Sigmoid colon (tissue), 6 donors: ENCODE measurements at regions not wholly inside any gene's neighbourhood (a gene's known extent, or its start where the extent isn't known, plus 50 kb on each side); places are given as distances from the start of the nearest gene placed in this dataset.

Experiments
- DNase-seq: peaks from one replicate; pipeline ENCODE4 v3.0.0-alpha.2; 2019
- H3K27ac ChIP-seq, 4 donors: fragments of 200-600 bp; sonication (generic); one replicate each; pipeline ENCODE4 v1.5.1; 2016 to 2019; ENCODE audit warnings: mild to moderate bottlenecking in 1 of 4
- H3K27me3 ChIP-seq, 3 donors: fragments of 200-600 bp; sonication (generic); one replicate each; pipeline ENCODE4 v1.5.1; 2019; ENCODE audit warnings: mild to moderate bottlenecking in 1 of 3
- H3K36me3 ChIP-seq, 4 donors: fragments of 200-600 bp; sonication (generic); one replicate each; pipeline ENCODE4 v1.5.1; 2016 to 2019
- H3K4me1 ChIP-seq, 4 donors: fragments of 200-600 bp; sonication (generic); one replicate each; pipeline ENCODE4 v1.5.1; 2017 to 2019
- H3K4me3 ChIP-seq, 4 donors: fragments of 200-600 bp; sonication (generic); one replicate each; pipeline ENCODE4 v1.5.1; 2017 to 2019; ENCODE audit warnings: mild to moderate bottlenecking in 2 of 4, moderate library complexity in 1 of 4
- H3K9me3 ChIP-seq, 4 donors: fragments of 200-600 bp in 3 of 4; sonication (generic) in 3 of 4; one replicate each; pipeline versions ENCODE4 v1.5.1 to v1.6.1; 2013 to 2019
- CTCF ChIP-seq, 4 experiments: fragments of 450-650 bp in 3 of 4; fragments of 200-600 bp in 1 of 4; IDR thresholded peaks; one replicate each; pipeline ENCODE4 v1.5.1; 2016 to 2019; ENCODE audit warnings: antibody characterized with exemption in 4 of 4, mild to moderate bottlenecking in 3 of 4, moderate library complexity in 2 of 4
- EP300 ChIP-seq, 4 donors: sonication (generic); formaldehyde crosslinking; IDR thresholded peaks; one replicate each; pipeline ENCODE4 v1.6.1; 2017; ENCODE audit warnings: antibody characterized with exemption in 4 of 4
- POLR2A ChIP-seq, 2 donors: fragments of 450-650 bp; IDR thresholded peaks; one replicate each; pipeline ENCODE4 v1.6.1; 2016; ENCODE audit warnings: antibody characterized with exemption in 2 of 2, mild to moderate bottlenecking in 2 of 2, moderate library complexity in 2 of 2
- POLR2AphosphoS5 ChIP-seq, 4 donors: sonication (generic); formaldehyde crosslinking; IDR thresholded peaks; one replicate each; pipeline ENCODE4 v1.6.1; 2017; ENCODE audit warnings: antibody characterized with exemption in 4 of 4
- WGBS, 2 donors: extraction: QIAGEN DNeasy Blood & Tissue Kit; methylation state at CpG; one replicate each; pipeline ENCODE4 v1.1.7; 2013; 5-methylcytosine and 5-hydroxymethylcytosine counted together
- intact Hi-C: fragments of 100-400 bp; cut with DNase I; formaldehyde crosslinking; loops from one replicate; pipeline ENCODE4 v1.15.1; 2023
- donor health status: healthy with polysubstance abuse.
- donor health status: healthy.

DNA sequence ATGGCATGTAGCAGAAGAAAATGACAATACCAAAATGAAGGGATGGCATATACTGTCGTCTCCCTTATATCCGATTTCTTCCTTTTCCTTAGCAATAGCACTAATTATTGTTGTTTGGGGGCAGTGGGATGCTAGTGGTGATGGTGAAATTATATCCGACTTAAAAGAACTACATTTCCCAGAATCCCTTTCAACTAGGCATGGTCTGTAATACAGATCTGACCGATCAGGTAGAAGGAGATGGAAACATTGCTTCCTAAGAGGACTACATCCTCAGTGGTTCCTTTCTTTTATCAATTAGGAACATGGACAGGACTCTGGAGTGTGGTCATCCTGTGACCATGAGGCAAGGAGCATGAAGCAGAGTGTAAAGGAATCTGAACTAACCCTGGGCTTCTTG lies 532.6 kb downstream of the CBLN4 start:
- DNase-seq: no peak
- Histone ChIP-seq H3K4me1 (no peaks in the 10 kb centered on the region), H3K27me3 (no peaks in the 10 kb centered on the region), H3K4me3 (no peak overlapping the region), H3K9me3 (no peaks in the 10 kb centered on the region), H3K27ac (no peak overlapping the region), H3K36me3 (no peaks in the 10 kb centered on the region)
- TF ChIP-seq POLR2AphosphoS5 (IDR thresholded peaks at IDR 0.05): no peak
- no peak for TF ChIP-seq EP300 (IDR thresholded peaks at IDR 0.05)
- no peak for TF ChIP-seq POLR2A (IDR thresholded peaks at IDR 0.05)
- no peak for TF ChIP-seq CTCF (IDR thresholded peaks at IDR 0.05)
- intact Hi-C loops: no loop called here
- 68 to 80% methylated on average over 4 of the region's 4 CpGs for WGBS, 2 donors

- intact Hi-C loops: no loop called here
- TF ChIP-seq POLR2AphosphoS5 (IDR thresholded peaks at IDR 0.05) (no peak), POLR2A (IDR thresholded peaks at IDR 0.05) (no peak), CTCF (IDR thresholded peaks at IDR 0.05) (no peak), EP300 (IDR thresholded peaks at IDR 0.05) (no peak)
- no peaks in the 10 kb centered on the region for H3K9me3 ChIP-seq
- no peak overlapping the region for H3K4me3 ChIP-seq
- DNase-seq: no peak
- no peak overlapping the region for H3K27ac ChIP-seq
- H3K4me1 ChIP-seq: no peaks in the 10 kb centered on the region
- H3K36me3 ChIP-seq: no peaks in the 10 kb centered on the region
- H3K27me3 ChIP-seq: no peaks in the 10 kb centered on the region
- WGBS, 2 donors: 65 to 66% methylated on average over 7 of the region's 7 CpGs
These were observed 534.0 kb downstream of the CBLN4 start for GRCh38 chr20:55471052-55472006.

DNA sequence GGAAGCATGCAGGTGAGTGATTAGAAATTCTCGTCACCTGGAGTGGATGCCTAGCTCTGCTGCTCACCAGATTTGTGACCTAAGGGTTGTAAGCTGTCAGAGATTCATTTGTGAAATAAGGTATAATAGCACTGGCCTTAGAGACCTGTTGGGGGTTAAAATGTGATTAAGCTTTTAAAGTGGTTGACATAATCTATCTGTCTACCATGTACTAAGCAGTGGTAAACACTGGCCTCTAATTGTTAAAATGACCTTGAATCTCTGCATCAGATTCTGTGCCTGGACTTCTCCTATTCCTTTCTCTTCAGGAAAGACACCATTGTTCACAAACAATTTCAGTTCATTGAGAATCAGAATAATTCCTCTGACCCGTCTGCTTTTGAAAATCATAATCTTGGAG lies 536.2 kb downstream of the CBLN4 start:
- Histone ChIP-seq H3K4me1 (no peaks in the 10 kb centered on the region), H3K27me3 (no peaks in the 10 kb centered on the region), H3K9me3 (no peaks in the 10 kb centered on the region), H3K4me3 (no peak overlapping the region), H3K27ac (no peak overlapping the region), H3K36me3 (no peaks in the 10 kb centered on the region)
- intact Hi-C loops: no loop called here
- no peak for DNase-seq
- TF ChIP-seq EP300 (IDR thresholded peaks at IDR 0.05) (no peak), POLR2AphosphoS5 (IDR thresholded peaks at IDR 0.05) (no peak), CTCF (IDR thresholded peaks at IDR 0.05) (no peak), POLR2A (IDR thresholded peaks at IDR 0.05) (no peak)
- WGBS, 2 donors: 82 to 83% methylated on average over 2 of the region's 2 CpGs

GRCh38 chr20:55461519-55461918 lies 543.8 kb downstream of the CBLN4 start:
- H3K4me3 ChIP-seq: no peak overlapping the region
- H3K27ac ChIP-seq: no peak overlapping the region
- no peaks in the 10 kb centered on the region for H3K36me3 ChIP-seq
- H3K4me1 ChIP-seq: no peaks in the 10 kb centered on the region
- TF ChIP-seq POLR2A (IDR thresholded peaks at IDR 0.05) (no peak), CTCF (IDR thresholded peaks at IDR 0.05) (no peak), EP300 (IDR thresholded peaks at IDR 0.05) (no peak), POLR2AphosphoS5 (IDR thresholded peaks at IDR 0.05) (no peak)
- no peaks in the 10 kb centered on the region for H3K9me3 ChIP-seq
- WGBS, 2 donors: 97 to 98% methylated on average over 8 of the region's 8 CpGs
- intact Hi-C loops: no loop called here
- DNase-seq: no peak
- H3K27me3 ChIP-seq: no peaks in the 10 kb centered on the region
